Spleen (tissue), 7 donors: ENCODE measurements at regions not wholly inside any gene's neighbourhood (a gene's known extent, or its start where the extent isn't known, plus 50 kb on each side); places are given as distances from the start of the nearest gene placed in this dataset.

Source experiments
- POLR2A ChIP-seq, 3 donors: fragments of 450-650 bp; IDR thresholded peaks; one replicate each; pipeline ENCODE4 v1.5.1; 2017; ENCODE audit warnings: antibody characterized with exemption in 3 of 3, mild to moderate bottlenecking in 1 of 3
- POLR2AphosphoS5 ChIP-seq, 3 donors: sonication (generic); formaldehyde crosslinking; IDR thresholded peaks; one replicate each; pipeline ENCODE4 v1.5.1; 2017; ENCODE audit warnings: antibody characterized with exemption in 3 of 3
- TF ChIP-seq, protein P1 (sequence below), 11 experiments: fragments of 200-600 bp in 7 of 11; fragments of 450-650 bp in 4 of 11; sonication (generic) in 4 of 11; IDR thresholded peaks in 8 of 11; conservative IDR thresholded peaks in 3 of 11; 1 replicate in 7 of 11; 2 replicates in 4 of 11; pipeline versions ENCODE4 v1.4.0 to v1.8.0; 2016 to 2021; ENCODE audit warnings: antibody characterized with exemption in 11 of 11, inconsistent platforms in 4 of 11, mild to moderate bottlenecking in 1 of 11
- donor health status: DM: no; HTN: no; CAD: no; lungs with moderate emphysema.
- donor health status: DM: no; HTN: no; CAD: no.
- donor health status: DM: no; HTN: no; CAD: no.

DNA sequence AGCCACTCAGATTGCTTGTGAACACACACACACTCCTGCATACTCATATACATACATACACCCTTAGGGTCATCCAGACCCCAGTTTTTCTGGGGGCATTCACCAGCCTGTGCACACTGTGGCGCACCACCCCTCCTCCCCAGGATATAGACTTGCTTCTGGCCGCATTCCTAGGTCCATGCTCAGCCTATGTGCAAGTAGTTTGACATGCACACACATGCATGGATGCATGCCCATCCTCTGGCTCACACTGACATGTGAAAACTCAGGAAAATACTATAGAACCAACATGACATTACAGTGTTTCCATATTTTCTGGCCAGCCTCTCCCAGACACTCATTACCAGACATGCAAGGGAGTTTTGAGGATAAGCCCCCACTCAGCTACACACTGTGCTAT is 79.3 kb upstream of the POLG start:
- TF ChIP-seq, protein P1, sequence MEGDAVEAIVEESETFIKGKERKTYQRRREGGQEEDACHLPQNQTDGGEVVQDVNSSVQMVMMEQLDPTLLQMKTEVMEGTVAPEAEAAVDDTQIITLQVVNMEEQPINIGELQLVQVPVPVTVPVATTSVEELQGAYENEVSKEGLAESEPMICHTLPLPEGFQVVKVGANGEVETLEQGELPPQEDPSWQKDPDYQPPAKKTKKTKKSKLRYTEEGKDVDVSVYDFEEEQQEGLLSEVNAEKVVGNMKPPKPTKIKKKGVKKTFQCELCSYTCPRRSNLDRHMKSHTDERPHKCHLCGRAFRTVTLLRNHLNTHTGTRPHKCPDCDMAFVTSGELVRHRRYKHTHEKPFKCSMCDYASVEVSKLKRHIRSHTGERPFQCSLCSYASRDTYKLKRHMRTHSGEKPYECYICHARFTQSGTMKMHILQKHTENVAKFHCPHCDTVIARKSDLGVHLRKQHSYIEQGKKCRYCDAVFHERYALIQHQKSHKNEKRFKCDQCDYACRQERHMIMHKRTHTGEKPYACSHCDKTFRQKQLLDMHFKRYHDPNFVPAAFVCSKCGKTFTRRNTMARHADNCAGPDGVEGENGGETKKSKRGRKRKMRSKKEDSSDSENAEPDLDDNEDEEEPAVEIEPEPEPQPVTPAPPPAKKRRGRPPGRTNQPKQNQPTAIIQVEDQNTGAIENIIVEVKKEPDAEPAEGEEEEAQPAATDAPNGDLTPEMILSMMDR (IDR thresholded peaks at IDR 0.05 in 8 of 11, conservative IDR thresholded peaks at IDR 0.05 in 3 of 11), result no peak
- no peak for TF ChIP-seq POLR2A (IDR thresholded peaks at IDR 0.05)
- no peak for TF ChIP-seq POLR2AphosphoS5 (IDR thresholded peaks at IDR 0.05)
